ENCODE measurements at regions not wholly inside any gene's neighbourhood (a gene's known extent, or its start where the extent isn't known, plus 50 kb on each side); places are given as distances from the start of the nearest gene placed in this dataset.

GRCh38 chr6:156420172-156420993 is 356.8 kb upstream of the ARID1B start:
- no peak for DNase-seq
- Mint-ChIP-seq H3K27ac (no peak overlapping the region), H3K9me3 (peaks cover 27% of the 10 kb centered on the region), H3K27me3 (ENCODE audit: insufficient read depth) (no peaks in the 10 kb centered on the region), H3K4me1 (ENCODE audit: low read depth) (peaks cover 15% of the 10 kb centered on the region; the same call in 1 of the 2 replicates), H3K36me3 (ENCODE audit: low read depth) (peaks cover 10% of the 10 kb centered on the region; the same call in 1 of the 2 replicates), H3K4me3 (no peak overlapping the region)
- no peak for TF ChIP-seq CTCF (IDR thresholded peaks at IDR 0.05)

- H3K4me3 Mint-ChIP-seq, result no peak overlapping the region
- TF ChIP-seq CTCF (IDR thresholded peaks at IDR 0.05), result no peak
- H3K9me3 Mint-ChIP-seq, result peaks cover 21% of the 10 kb centered on the region
- peaks cover 10% of the 10 kb centered on the region; the same call in 1 of the 2 replicates for H3K36me3 Mint-ChIP-seq (ENCODE audit: low read depth)
- H3K27ac Mint-ChIP-seq, result no peak overlapping the region
- no peaks in the 10 kb centered on the region for H3K27me3 Mint-ChIP-seq (ENCODE audit: insufficient read depth)
- no peak for DNase-seq
- H3K4me1 Mint-ChIP-seq (ENCODE audit: low read depth), result peaks cover 15% of the 10 kb centered on the region; the same call in 1 of the 2 replicates
These were observed 357.6 kb upstream of the ARID1B start for GRCh38 chr6:156419594-156419993.

DNA sequence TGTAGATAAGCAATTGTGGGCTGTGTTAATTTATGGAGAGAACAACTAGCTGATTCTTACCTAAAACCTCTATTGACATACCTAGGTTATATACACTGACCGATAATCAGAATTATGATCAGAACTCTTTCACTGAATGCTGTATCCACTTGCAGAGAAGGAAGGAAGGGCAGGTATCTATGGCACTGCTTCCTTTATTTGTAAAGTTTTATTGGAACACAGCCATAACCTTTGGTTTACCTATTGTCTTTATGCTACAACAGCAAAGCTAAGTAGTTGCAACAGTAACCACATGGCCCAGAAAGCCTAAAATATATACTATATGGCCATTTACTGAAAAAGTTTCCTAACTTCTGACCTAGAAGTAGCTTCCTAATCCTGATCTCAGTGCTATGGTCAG is 358.9 kb upstream of the ARID1B start:
- H3K27me3 Mint-ChIP-seq (ENCODE audit: insufficient read depth), result no peaks in the 10 kb centered on the region
- H3K4me3 Mint-ChIP-seq, result no peak overlapping the region
- no peak for DNase-seq
- peaks cover 22% of the 10 kb centered on the region; the same call in 1 of the 2 replicates for H3K4me1 Mint-ChIP-seq (ENCODE audit: low read depth)
- peaks cover 10% of the 10 kb centered on the region; the same call in 1 of the 2 replicates for H3K36me3 Mint-ChIP-seq (ENCODE audit: low read depth)
- peaks cover 17% of the 10 kb centered on the region for H3K9me3 Mint-ChIP-seq
- TF ChIP-seq CTCF (IDR thresholded peaks at IDR 0.05), result no peak
- H3K27ac Mint-ChIP-seq, result no peak overlapping the region

DNA sequence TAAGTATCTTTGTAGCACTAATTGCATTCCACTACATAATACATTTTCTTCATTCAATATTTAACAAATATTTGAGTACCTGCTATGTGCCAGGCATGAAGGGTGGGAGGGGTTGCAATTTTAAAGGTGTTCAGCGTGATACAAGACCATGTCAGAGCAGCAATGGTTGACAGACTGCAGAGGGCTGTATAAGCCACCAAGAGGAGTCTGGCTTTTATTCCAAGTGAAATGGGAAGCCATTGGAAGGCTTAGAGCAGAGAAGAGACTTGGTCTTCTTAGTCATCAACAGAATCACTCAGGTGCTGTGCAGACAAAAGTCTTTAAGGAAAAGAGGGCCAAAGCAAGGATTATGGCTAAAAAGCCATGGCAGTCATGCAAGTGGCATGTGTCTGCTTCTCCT is 360.8 kb upstream of the ARID1B start:
- Mint-ChIP-seq H3K27me3 (ENCODE audit: insufficient read depth) (no peaks in the 10 kb centered on the region), H3K36me3 (ENCODE audit: low read depth) (no peaks in the 10 kb centered on the region), H3K4me3 (no peak overlapping the region), H3K4me1 (ENCODE audit: low read depth) (peaks cover 27% of the 10 kb centered on the region; the same call in 1 of the 2 replicates), H3K9me3 (peaks cover 10% of the 10 kb centered on the region; the same call in 1 of the 2 replicates), H3K27ac (no peak overlapping the region)
- DNase-seq, result no peak
- no peak for TF ChIP-seq CTCF (IDR thresholded peaks at IDR 0.05)

- no peaks in the 10 kb centered on the region for H3K36me3 Mint-ChIP-seq (ENCODE audit: low read depth)
- H3K9me3 Mint-ChIP-seq, result peaks cover 4% of the 10 kb centered on the region; the same call in 1 of the 2 replicates
- no peak for DNase-seq
- H3K27me3 Mint-ChIP-seq (ENCODE audit: insufficient read depth), result no peaks in the 10 kb centered on the region
- TF ChIP-seq CTCF (IDR thresholded peaks at IDR 0.05), result no peak
- H3K4me3 Mint-ChIP-seq, result peak overlapping the region; percentile 8; the same call in 1 of the 2 replicates
- H3K27ac Mint-ChIP-seq, result no peak overlapping the region; the same call in 1 of the 2 replicates
- H3K4me1 Mint-ChIP-seq (ENCODE audit: low read depth), result peaks cover 12% of the 10 kb centered on the region; the same call in 1 of the 2 replicates
These were observed 364.0 kb upstream of the ARID1B start for GRCh38 chr6:156413154-156413553.

All from HFFc6 (cell line).